HepG2 (cell line): ENCODE measurements at regions not wholly inside any gene's neighbourhood (a gene's known extent, or its start where the extent isn't known, plus 50 kb on each side); places are given as distances from the start of the nearest gene placed in this dataset.

Experiments used
- ATAC-seq: fragments of 200-7000 bp; cut with Tn5 transposase; 3 replicates; pipeline ENCODE4 v1.9.1; 2020; ENCODE audit warnings: mild to moderate bottlenecking, moderate library complexity
- BruUV-seq: library from RNA; stranded (reverse); fragments of 400-500 nt; replicated peaks from 2 replicates; lab custom pipeline; 2021; lab: Mats Ljungman, UMichigan
- CTCF ChIA-PET: fragments of 300-600 bp; formaldehyde crosslinking; extraction: SDS; loops from one replicate; lab custom pipeline; 2021; ENCODE audit warnings: low total read pairs, inconsistent platforms, low intra/inter-chr PET ratio; lab: Yijun Ruan, JAX
- POLR2A ChIA-PET: fragments of 350-600 bp; sonication (Branson Sonifier 250); formaldehyde crosslinking; loops from one replicate; lab custom pipeline; 2020; ENCODE audit warnings: antibody characterized with exemption, inconsistent platforms; lab: Yijun Ruan, JAX
- DNase-seq: peaks from one replicate; pipeline ENCODE4 v3.0.0-alpha.2; 2015; ENCODE audit warnings: low spot score
- FAIRE-seq: peaks from 3 replicates; lab custom pipeline; 2011; peaks lifted over from hg19 to GRCh38; lab: Jason Lieb, UNC
- H2AFZ ChIP-seq: one replicate; pipeline ENCODE4 v1.6.1; 2011; ENCODE audit warnings: low read length, inconsistent platforms
- H3K27ac ChIP-seq: fragments of 300-600 bp; 3 replicates; pipeline ENCODE4 v1.8.0; 2011; ENCODE audit warnings: mixed run types, mild to moderate bottlenecking, mixed read lengths, low read length, inconsistent platforms; ENCODE audit not compliant: insufficient read depth; ENCODE audit errors: extremely low read length
- H3K27me3 ChIP-seq, 2 experiments: fragments of 200-600 bp in 1 of 2; 2 replicates in 1 of 2; 3 replicates in 1 of 2; pipeline versions ENCODE4 v1.6.0 to v1.8.0; 2011; ENCODE audit warnings: low read length in 2 of 2, mild to moderate bottlenecking in 2 of 2, moderate library complexity in 2 of 2, inconsistent platforms in 1 of 2; ENCODE audit not compliant: insufficient read depth in 2 of 2, control insufficient read depth in 1 of 2
- H3K36me3 ChIP-seq, 2 experiments: fragments of 200-600 bp in 1 of 2; replicated peaks in 1 of 2; 2 replicates in 1 of 2; 3 replicates in 1 of 2; pipeline versions ENCODE4 v1.5.1 to v1.8.0; 2011; ENCODE audit warnings: low read length in 2 of 2, inconsistent platforms in 1 of 2; ENCODE audit not compliant: insufficient read depth in 2 of 2, control insufficient read depth in 1 of 2
- H3K4me1 ChIP-seq: 2 replicates; pipeline ENCODE4 v1.5.1; 2012; ENCODE audit warnings: low read length, inconsistent platforms; ENCODE audit not compliant: insufficient read depth
- H3K4me2 ChIP-seq: 2 replicates; pipeline ENCODE4 v1.6.0; 2011; ENCODE audit warnings: low read depth, low read length, inconsistent platforms
- H3K4me3 ChIP-seq, 3 experiments: fragments of 200-600 bp in 1 of 3; sonication (generic), shearing (Covaris generic) in 1 of 3; replicated peaks in 1 of 3; 2 replicates each; pipeline ENCODE4 v1.5.1; 2011 to 2016; ENCODE audit warnings: low read length in 3 of 3, inconsistent platforms in 2 of 3, low read depth in 2 of 3, mild to moderate bottlenecking in 2 of 3, control low read depth in 1 of 3, mixed read lengths in 1 of 3; ENCODE audit not compliant: insufficient read depth in 1 of 3
- H3K79me2 ChIP-seq: one replicate; pipeline ENCODE4 v1.6.1; 2011; ENCODE audit warnings: low read length, inconsistent platforms; ENCODE audit not compliant: insufficient read depth
- H3K9ac ChIP-seq: 2 replicates; pipeline ENCODE4 v1.6.0; 2011; ENCODE audit warnings: mild to moderate bottlenecking, low read depth, low read length, inconsistent platforms; ENCODE audit not compliant: insufficient read depth
- H3K9me3 ChIP-seq: 2 replicates; pipeline ENCODE4 v1.5.1; 2012; ENCODE audit warnings: mild to moderate bottlenecking, low read length
- H4K20me1 ChIP-seq: 2 replicates; pipeline ENCODE4 v1.6.0; 2011; ENCODE audit warnings: inconsistent platforms, mild to moderate bottlenecking, low read length, moderate library complexity; ENCODE audit not compliant: insufficient read depth
- ATRX ChIP-seq: sonication (generic); formaldehyde crosslinking; IDR thresholded peaks from 2 replicates; pipeline ENCODE4 v1.4.0; 2020; ENCODE audit warnings: missing genetic modification reagents, borderline replicate concordance
- MTERF4 ChIP-seq: sonication (generic); formaldehyde crosslinking; IDR thresholded peaks from 2 replicates; pipeline ENCODE4 v1.8.0; 2023; ENCODE audit warnings: mild to moderate bottlenecking, missing genetic modification reagents
- NRL ChIP-seq: sonication (generic); formaldehyde crosslinking; IDR thresholded peaks from 2 replicates; pipeline ENCODE4 v1.5.0; 2020; ENCODE audit warnings: missing genetic modification reagents, mild to moderate bottlenecking, moderate library complexity, borderline replicate concordance
- PREB ChIP-seq: sonication (generic); formaldehyde crosslinking; IDR thresholded peaks from 2 replicates; pipeline ENCODE4 v1.4.0; 2020; ENCODE audit warnings: missing genetic modification reagents
- SP5 ChIP-seq: IDR thresholded peaks from 2 replicates; pipeline ENCODE4 v1.6.1; 2016; ENCODE audit warnings: low read depth, borderline replicate concordance
- TOE1 ChIP-seq: sonication (generic); formaldehyde crosslinking; IDR thresholded peaks from 2 replicates; pipeline ENCODE4 v1.4.0; 2020; ENCODE audit warnings: mild to moderate bottlenecking, missing genetic modification reagents
- ZNF20 ChIP-seq: sonication (generic); formaldehyde crosslinking; IDR thresholded peaks from 2 replicates; pipeline ENCODE4 v1.4.0; 2020; ENCODE audit warnings: mild to moderate bottlenecking, moderate library complexity, missing genetic modification reagents
- WGBS: methylation state at CpG from one replicate; pipeline ENCODE4 v1.1.6; 2017; ENCODE audit warnings: low lambda C conversion rate; 5-methylcytosine and 5-hydroxymethylcytosine counted together
- in situ Hi-C: cut with HindIII; loops from 2 replicates; pipeline ENCODE4 v1.10.0; 2017; ENCODE audit warnings: low pct_unique_long_range_greater_than_20kb; ENCODE audit not compliant: extremely low pct_ligation_motif_present
- intact Hi-C: fragments of 100-400 bp; cut with micrococcal nuclease; formaldehyde crosslinking; loops from one replicate; pipeline ENCODE4 v1.10.0; 2022; ENCODE audit not compliant: unreplicated experiment

GRCh38 chr18:40921845-40922629 lies 1033.0 kb upstream of the PIK3C3 start:
- TF ChIP-seq ZNF20 (CRISPR knock-in tag) (no peak), SP5 (CRISPR knock-in tag) (no peak), PREB (no peak), TOE1 (CRISPR knock-in tag) (no peak), ATRX (CRISPR knock-in tag) (no peak), NRL (no peak), MTERF4 (no peak)
- BruUV-seq = no TSS peak
- Histone ChIP-seq H2AFZ (no peak overlapping the region), H3K27me3 (no peaks in the 10 kb centered on the region; a peak in 1 of 5 replicates), H4K20me1 (no peaks in the 10 kb centered on the region), H3K4me1 (no peaks in the 10 kb centered on the region), H3K79me2 (no peaks in the 10 kb centered on the region), H3K4me2 (no peak overlapping the region), H3K4me3 (no peak overlapping the region), H3K9me3 (no peaks in the 10 kb centered on the region), H3K9ac (no peak overlapping the region), H3K27ac (no peak overlapping the region), H3K36me3 (no peaks in the 10 kb centered on the region)
- ChIA-PET POLR2A (interaction anchor here (0.6 kb wide), 1 partner anchor 24 kb away, joined by 3 read pairs; no protein-coding TSS in a partner anchor), CTCF (no interaction called here)
- ATAC-seq = no peak
- in situ Hi-C loops = no loop called here
- no peak for FAIRE-seq
- no peak for DNase-seq
- 3% methylated on average over 4 of the region's 4 CpGs for WGBS
- intact Hi-C loops = no loop called here
